ENCODE measurements at regions not wholly inside any gene's neighbourhood (a gene's known extent, or its start where the extent isn't known, plus 50 kb on each side); places are given as distances from the start of the nearest gene placed in this dataset.
A peak's percentile ranks its signal among the peaks of the same experiment; 100 is the strongest.
"Not testable (repeated sequence)": the region's sequence is repeated elsewhere in the genome, so short reads cannot be mapped to it uniquely, and the experiment has no call there.

- DNase-seq (ENCODE audit: low read depth, low spot score) = no peak
Measured at GRCh38 chr1:243996223-243996622, 54.9 kb upstream of the ZBTB18 start.

GRCh38 chr1:243991650-243992049 is 59.4 kb upstream of the ZBTB18 start:
- DNase-seq (ENCODE audit: low read depth, low spot score) = no peak

GRCh38 chr1:243984788-243985187 is 66.3 kb upstream of the ZBTB18 start:
- no peak for DNase-seq (ENCODE audit: low read depth, low spot score)

- peak; percentile 40 for DNase-seq (ENCODE audit: low read depth, low spot score)
Measured at GRCh38 chr1:243982447-243983018, 68.5 kb upstream of the ZBTB18 start.

- no peak for DNase-seq (ENCODE audit: low read depth, low spot score)
Measured at GRCh38 chr1:243980471-243980870, 70.6 kb upstream of the ZBTB18 start.

GRCh38 chr1:243980071-243980470 is 71.0 kb upstream of the ZBTB18 start:
- DNase-seq (ENCODE audit: low read depth, low spot score) = no peak

- no peak for DNase-seq (ENCODE audit: low read depth, low spot score)
Measured at GRCh38 chr1:243979396-243979795, 71.7 kb upstream of the ZBTB18 start.

GRCh38 chr1:243977094-243977493 is 74.0 kb upstream of the ZBTB18 start:
- no peak for DNase-seq (ENCODE audit: low read depth, low spot score)

- peak; percentile 13 for DNase-seq (ENCODE audit: low read depth, low spot score)
Measured at GRCh38 chr1:243974451-243975292, 76.4 kb upstream of the ZBTB18 start.

- no peak for DNase-seq (ENCODE audit: low read depth, low spot score)
Measured at GRCh38 chr1:243973169-243973568, 77.9 kb upstream of the ZBTB18 start.

- DNase-seq (ENCODE audit: low read depth, low spot score) = no peak
Measured at GRCh38 chr1:243970077-243970476, 81.0 kb upstream of the ZBTB18 start.

GRCh38 chr1:243968413-243968812 is 82.7 kb upstream of the ZBTB18 start:
- no peak for DNase-seq (ENCODE audit: low read depth, low spot score)

- no peak for DNase-seq (ENCODE audit: low read depth, low spot score)
Measured at GRCh38 chr1:243964915-243965314, 86.2 kb upstream of the ZBTB18 start.

- no peak for DNase-seq (ENCODE audit: low read depth, low spot score)
Measured at GRCh38 chr1:243963571-243963970, 87.5 kb upstream of the ZBTB18 start.

- DNase-seq (ENCODE audit: low read depth, low spot score) = peak; percentile 19
Measured at GRCh38 chr1:243962541-243962940, 88.5 kb upstream of the ZBTB18 start.

GRCh38 chr1:243959998-243960397 is 91.1 kb upstream of the ZBTB18 start:
- DNase-seq (ENCODE audit: low read depth, low spot score) = no peak

GRCh38 chr1:243957141-243957540 is 93.9 kb upstream of the ZBTB18 start:
- DNase-seq (ENCODE audit: low read depth, low spot score) = no peak

- DNase-seq (ENCODE audit: low read depth, low spot score) = no peak
Measured at GRCh38 chr1:243956450-243956849, 94.6 kb upstream of the ZBTB18 start.

GRCh38 chr1:243951207-243951606 is 99.9 kb upstream of the ZBTB18 start:
- not testable (repeated sequence) for DNase-seq (ENCODE audit: low read depth, low spot score)

GRCh38 chr1:243950166-243950565 is 100.1 kb upstream of the AKT3 start:
- DNase-seq (ENCODE audit: low read depth, low spot score) = peak; percentile 33

GRCh38 chr1:243946946-243947345 is 96.9 kb upstream of the AKT3 start:
- DNase-seq (ENCODE audit: low read depth, low spot score) = peak; percentile 77

GRCh38 chr1:243946253-243946652 is 96.2 kb upstream of the AKT3 start:
- DNase-seq (ENCODE audit: low read depth, low spot score) = peak; percentile 51

GRCh38 chr1:243945727-243946126 is 95.7 kb upstream of the AKT3 start:
- no peak for DNase-seq (ENCODE audit: low read depth, low spot score)
